Mammary epithelial cell (primary cell): ENCODE measurements at regions not wholly inside any gene's neighbourhood (a gene's known extent, or its start where the extent isn't known, plus 50 kb on each side); places are given as distances from the start of the nearest gene placed in this dataset.

Experiments used
- CTCF ChIP-seq, 2 donors: IDR thresholded peaks in 1 of 2; conservative IDR thresholded peaks in 1 of 2; 2 replicates each; pipeline ENCODE4 v1.5.1; 2011 to 2012; ENCODE audit warnings: inconsistent platforms in 2 of 2, low read length in 2 of 2, mild to moderate bottlenecking in 2 of 2, control low read depth in 1 of 2, low read depth in 1 of 2; ENCODE audit not compliant: insufficient read depth in 1 of 2; ENCODE audit errors: extremely low read depth in 1 of 2
- EZH2 ChIP-seq: IDR thresholded peaks from 2 replicates; pipeline ENCODE4 v1.6.1; 2012; ENCODE audit warnings: low read length, inconsistent platforms, borderline replicate concordance

DNA sequence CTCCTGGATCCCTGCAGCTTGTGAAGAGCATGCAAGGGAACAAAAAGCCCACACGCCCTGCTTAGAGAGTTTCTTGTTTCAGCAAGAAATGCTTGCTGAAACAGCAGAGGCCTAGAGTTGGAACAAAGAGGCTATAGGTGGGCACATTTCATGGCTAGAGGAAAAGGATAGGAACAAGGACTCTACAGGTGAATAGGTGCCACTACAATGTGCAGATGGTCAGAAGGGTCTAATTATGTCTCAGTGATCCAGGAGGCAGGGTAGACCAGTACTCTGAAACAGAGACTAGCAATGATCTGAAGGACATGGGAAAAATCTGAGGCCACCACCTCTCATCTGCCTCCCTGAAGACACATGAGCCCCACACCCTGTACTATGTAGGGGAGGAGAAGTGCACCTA is 609.0 kb downstream of the REEP3 start:
- TF ChIP-seq CTCF (conservative IDR thresholded peaks at IDR 0.05 in 1 of 2, IDR thresholded peaks at IDR 0.05 in 1 of 2; ENCODE audit: extremely low read depth in 1 of 2, insufficient read depth in 1 of 2, low read depth in 1 of 2, low read length in 2 of 2) = no peak
- no peak for TF ChIP-seq EZH2
